Activated naive CD8-positive, alpha-beta T cell treated with anti-CD3 and anti-CD28 coated beads for 36 hours (primary cell): ENCODE measurements at regions not wholly inside any gene's neighbourhood (a gene's known extent, or its start where the extent isn't known, plus 50 kb on each side); places are given as distances from the start of the nearest gene placed in this dataset.

ENCODE experiments used
- DNase-seq: peaks from one replicate; pipeline ENCODE4 v3.0.0; 2021
- H3K27ac Mint-ChIP-seq: one replicate; pipeline ENCODE4 v1.8.0; 2022; ENCODE audit warnings: mild to moderate bottlenecking, moderate library complexity, mixed read lengths
- H3K27me3 Mint-ChIP-seq: one replicate; pipeline ENCODE4 v1.8.0; 2022; ENCODE audit warnings: mild to moderate bottlenecking, mixed read lengths
- H3K36me3 Mint-ChIP-seq: one replicate; pipeline ENCODE4 v1.8.0; 2021; ENCODE audit warnings: mild to moderate bottlenecking, mixed read lengths
- H3K4me1 Mint-ChIP-seq: one replicate; pipeline ENCODE4 v1.8.0; 2021; ENCODE audit warnings: mixed read lengths
- H3K4me3 Mint-ChIP-seq: one replicate; pipeline ENCODE4 v1.8.0; 2022; ENCODE audit warnings: mild to moderate bottlenecking, moderate library complexity, mixed read lengths
- H3K9me3 Mint-ChIP-seq: one replicate; pipeline ENCODE4 v1.8.0; 2022; ENCODE audit warnings: mixed read lengths

GRCh38 chr12:43029971-43030370 lies 440.4 kb upstream of the PRICKLE1 start:
- no peak for DNase-seq
- Mint-ChIP-seq H3K36me3 (no peaks in the 10 kb centered on the region), H3K27me3 (no peaks in the 10 kb centered on the region), H3K27ac (no peak overlapping the region), H3K9me3 (no peaks in the 10 kb centered on the region), H3K4me1 (no peaks in the 10 kb centered on the region), H3K4me3 (no peak overlapping the region)

DNA sequence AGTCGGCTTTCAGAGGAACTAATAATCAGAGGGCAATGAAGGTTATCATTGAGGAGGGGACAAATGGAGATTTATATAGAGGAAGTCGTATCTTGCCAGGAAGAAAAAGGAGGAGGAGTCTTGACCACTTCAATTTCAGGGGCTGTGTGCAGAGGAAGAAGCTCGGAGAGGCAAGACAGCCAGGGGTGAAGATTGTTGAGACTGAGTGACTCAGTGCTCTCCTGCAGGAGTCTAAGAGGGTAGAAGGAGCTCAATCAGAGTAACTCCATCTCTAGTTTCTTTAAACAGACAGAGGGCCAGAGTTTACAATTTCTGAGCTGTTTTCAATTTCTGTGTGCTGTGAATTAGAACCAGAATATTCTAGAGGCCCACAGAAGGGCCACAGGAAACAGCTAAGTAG lies 439.3 kb upstream of the PRICKLE1 start:
- Mint-ChIP-seq H3K4me3 (no peak overlapping the region), H3K27ac (no peak overlapping the region), H3K27me3 (no peaks in the 10 kb centered on the region), H3K4me1 (no peaks in the 10 kb centered on the region), H3K36me3 (no peaks in the 10 kb centered on the region), H3K9me3 (no peaks in the 10 kb centered on the region)
- DNase-seq, result no peak

GRCh38 chr12:43022838-43023237 lies 433.3 kb upstream of the PRICKLE1 start:
- Mint-ChIP-seq H3K4me3 (no peak overlapping the region), H3K27ac (no peak overlapping the region), H3K9me3 (no peaks in the 10 kb centered on the region), H3K36me3 (no peaks in the 10 kb centered on the region), H3K4me1 (no peaks in the 10 kb centered on the region), H3K27me3 (no peaks in the 10 kb centered on the region)
- no peak for DNase-seq

DNA sequence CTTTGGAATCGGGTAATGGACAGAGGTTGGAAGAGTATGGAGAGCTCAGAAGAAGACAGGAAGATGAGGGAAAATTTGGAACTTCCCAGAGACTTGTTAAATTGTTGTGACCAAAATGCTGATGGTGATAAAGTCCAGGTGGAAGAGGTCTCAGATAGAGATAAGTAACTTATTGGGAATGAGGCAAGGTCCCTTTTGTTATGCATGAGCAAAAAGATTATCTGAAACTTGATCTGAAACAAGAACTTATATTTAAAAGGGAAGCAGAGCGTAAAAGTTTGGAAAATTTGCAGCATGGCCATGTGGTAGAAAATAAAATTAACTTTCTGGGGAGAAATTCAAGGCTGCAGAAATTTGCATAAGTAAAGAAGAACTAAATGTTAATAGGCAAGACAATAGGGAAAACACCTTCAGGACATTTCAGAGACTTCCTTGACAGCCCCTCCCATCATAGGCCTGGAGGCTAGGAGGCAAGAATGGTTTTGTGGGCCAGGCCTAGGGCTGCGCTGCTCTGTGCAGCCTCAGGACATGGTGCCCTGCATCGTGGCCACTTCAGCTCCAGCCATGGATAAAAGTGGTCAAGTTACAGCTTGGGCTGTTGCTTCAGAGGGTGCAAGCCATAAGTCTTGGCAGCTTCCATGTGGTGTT lies 425.7 kb upstream of the PRICKLE1 start:
- Mint-ChIP-seq H3K27me3 (no peaks in the 10 kb centered on the region), H3K4me1 (no peaks in the 10 kb centered on the region), H3K27ac (no peak overlapping the region), H3K36me3 (no peaks in the 10 kb centered on the region), H3K4me3 (no peak overlapping the region), H3K9me3 (no peaks in the 10 kb centered on the region)
- no peak for DNase-seq

- no peak overlapping the region for H3K27ac Mint-ChIP-seq
- H3K4me3 Mint-ChIP-seq, result no peak overlapping the region
- no peak for DNase-seq
- H3K36me3 Mint-ChIP-seq, result no peaks in the 10 kb centered on the region
- no peaks in the 10 kb centered on the region for H3K27me3 Mint-ChIP-seq
- no peaks in the 10 kb centered on the region for H3K4me1 Mint-ChIP-seq
- H3K9me3 Mint-ChIP-seq, result no peaks in the 10 kb centered on the region
These were observed 421.9 kb upstream of the PRICKLE1 start for GRCh38 chr12:43011383-43011926.

- Mint-ChIP-seq H3K27ac (no peak overlapping the region), H3K27me3 (no peaks in the 10 kb centered on the region), H3K9me3 (no peaks in the 10 kb centered on the region), H3K4me1 (no peaks in the 10 kb centered on the region), H3K36me3 (no peaks in the 10 kb centered on the region), H3K4me3 (no peak overlapping the region)
- no peak for DNase-seq
These were observed 420.3 kb upstream of the PRICKLE1 start for GRCh38 chr12:43009846-43010240.

GRCh38 chr12:43008953-43009845 lies 419.7 kb upstream of the PRICKLE1 start:
- no peaks in the 10 kb centered on the region for H3K36me3 Mint-ChIP-seq
- H3K9me3 Mint-ChIP-seq, result no peaks in the 10 kb centered on the region
- H3K4me1 Mint-ChIP-seq, result no peaks in the 10 kb centered on the region
- no peak overlapping the region for H3K27ac Mint-ChIP-seq
- no peaks in the 10 kb centered on the region for H3K27me3 Mint-ChIP-seq
- H3K4me3 Mint-ChIP-seq, result no peak overlapping the region
- DNase-seq, result no peak

- no peak overlapping the region for H3K27ac Mint-ChIP-seq
- no peak overlapping the region for H3K4me3 Mint-ChIP-seq
- no peak for DNase-seq
- no peaks in the 10 kb centered on the region for H3K27me3 Mint-ChIP-seq
- no peaks in the 10 kb centered on the region for H3K4me1 Mint-ChIP-seq
- no peaks in the 10 kb centered on the region for H3K36me3 Mint-ChIP-seq
- no peaks in the 10 kb centered on the region for H3K9me3 Mint-ChIP-seq
These were observed 415.4 kb upstream of the PRICKLE1 start for GRCh38 chr12:43004908-43005307.

- Mint-ChIP-seq H3K27me3 (no peaks in the 10 kb centered on the region), H3K36me3 (no peaks in the 10 kb centered on the region), H3K4me3 (no peak overlapping the region), H3K4me1 (no peaks in the 10 kb centered on the region), H3K27ac (no peak overlapping the region), H3K9me3 (no peaks in the 10 kb centered on the region)
- no peak for DNase-seq
These were observed 414.6 kb upstream of the PRICKLE1 start for GRCh38 chr12:43004141-43004540.

DNA sequence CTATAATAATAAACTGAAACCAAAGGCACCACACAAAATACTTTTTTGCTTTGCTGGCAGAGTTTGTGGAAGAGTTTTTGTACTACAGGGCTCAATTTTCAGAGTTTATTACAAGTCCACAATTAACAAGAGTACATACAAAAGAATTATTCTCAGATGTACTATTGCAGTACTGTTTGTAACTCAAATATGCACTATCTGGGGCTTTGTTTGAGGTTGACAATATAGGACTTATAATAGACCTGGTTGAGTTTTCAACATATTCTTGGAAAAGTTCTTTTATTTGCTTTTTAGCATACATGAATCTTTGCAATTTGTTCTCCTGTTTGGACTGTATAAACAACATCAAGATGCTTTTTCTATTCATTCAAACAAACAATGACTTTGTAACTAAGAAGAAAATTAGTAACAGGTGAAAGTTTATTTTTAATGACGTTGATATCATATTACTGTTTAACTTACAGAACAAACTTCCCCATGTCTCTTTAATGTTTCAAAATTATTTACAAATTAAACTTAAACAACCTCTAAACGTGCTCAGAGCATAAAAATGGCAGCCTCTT lies 407.4 kb upstream of the PRICKLE1 start:
- no peaks in the 10 kb centered on the region for H3K4me1 Mint-ChIP-seq
- no peaks in the 10 kb centered on the region for H3K27me3 Mint-ChIP-seq
- H3K9me3 Mint-ChIP-seq, result peaks cover 5% of the 10 kb centered on the region

GRCh38 chr12:42992826-42993225 lies 403.3 kb upstream of the PRICKLE1 start:
- H3K4me1 Mint-ChIP-seq, result no peaks in the 10 kb centered on the region
- no peak for DNase-seq
- peaks cover 5% of the 10 kb centered on the region for H3K9me3 Mint-ChIP-seq
- H3K27ac Mint-ChIP-seq, result no peak overlapping the region
- H3K27me3 Mint-ChIP-seq, result no peaks in the 10 kb centered on the region
- no peak overlapping the region for H3K4me3 Mint-ChIP-seq
- no peaks in the 10 kb centered on the region for H3K36me3 Mint-ChIP-seq

More for the DNA sequence above, 407.4 kb upstream of the PRICKLE1 start:
- Mint-ChIP-seq H3K36me3 (no peaks in the 10 kb centered on the region), H3K4me3 (no peak overlapping the region), H3K27ac (no peak overlapping the region)
- no peak for DNase-seq

DNA sequence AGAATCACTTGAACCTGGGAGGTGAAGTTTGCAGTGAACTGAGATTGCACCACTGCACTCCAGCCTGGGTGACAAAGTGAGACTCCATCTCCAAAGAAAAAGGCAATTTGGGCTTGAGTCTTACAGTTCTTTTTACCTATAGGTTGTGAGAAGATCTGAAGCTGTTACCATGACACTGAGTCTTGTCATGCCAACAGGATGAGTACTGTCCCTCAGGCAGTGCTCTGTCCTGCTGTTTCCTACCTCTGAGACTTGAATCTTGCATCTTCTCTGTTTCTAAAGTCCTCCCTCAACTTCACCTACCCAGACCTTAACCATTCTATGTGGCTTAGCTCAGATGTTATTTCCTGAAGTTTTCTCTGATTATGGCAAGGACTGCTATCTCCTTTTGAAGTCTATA lies 400.8 kb upstream of the PRICKLE1 start:
- Mint-ChIP-seq H3K27me3 (no peaks in the 10 kb centered on the region), H3K4me3 (no peak overlapping the region), H3K36me3 (no peaks in the 10 kb centered on the region), H3K4me1 (no peaks in the 10 kb centered on the region), H3K9me3 (peaks cover 2% of the 10 kb centered on the region), H3K27ac (no peak overlapping the region)
- DNase-seq, result no peak

DNA sequence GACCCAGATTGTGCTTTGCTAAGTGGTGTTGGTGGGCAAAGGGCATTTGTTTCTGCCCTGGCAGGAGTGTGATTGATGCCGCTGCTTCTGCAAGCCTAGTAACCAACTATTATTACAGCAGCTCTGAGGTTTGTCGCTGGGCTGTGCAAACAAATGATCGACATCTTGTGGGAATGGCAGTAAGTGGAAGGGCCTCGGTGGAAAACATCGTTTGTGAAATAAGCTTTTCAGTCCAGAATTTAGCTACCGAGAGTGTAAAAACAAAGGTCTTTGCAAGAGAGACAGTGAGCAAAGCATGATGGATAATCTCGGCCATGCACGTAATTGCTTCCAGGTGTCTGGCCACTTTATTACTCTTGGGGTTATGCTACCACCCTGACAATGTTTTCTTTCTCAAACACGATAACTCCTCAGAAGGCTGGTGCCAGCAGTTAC lies 397.7 kb upstream of the PRICKLE1 start:
- Mint-ChIP-seq H3K9me3 (no peaks in the 10 kb centered on the region), H3K27me3 (no peaks in the 10 kb centered on the region), H3K27ac (no peak overlapping the region), H3K4me3 (no peak overlapping the region), H3K36me3 (no peaks in the 10 kb centered on the region), H3K4me1 (no peaks in the 10 kb centered on the region)
- no peak for DNase-seq

GRCh38 chr12:42985506-42985905 lies 396.0 kb upstream of the PRICKLE1 start:
- Mint-ChIP-seq H3K9me3 (no peaks in the 10 kb centered on the region), H3K4me3 (no peak overlapping the region), H3K27ac (no peak overlapping the region), H3K36me3 (no peaks in the 10 kb centered on the region), H3K4me1 (no peaks in the 10 kb centered on the region), H3K27me3 (no peaks in the 10 kb centered on the region)
- DNase-seq, result no peak

GRCh38 chr12:42982828-42983227 lies 393.3 kb upstream of the PRICKLE1 start:
- H3K4me1 Mint-ChIP-seq, result no peaks in the 10 kb centered on the region
- no peaks in the 10 kb centered on the region for H3K36me3 Mint-ChIP-seq
- H3K4me3 Mint-ChIP-seq, result no peak overlapping the region
- DNase-seq, result no peak
- H3K27me3 Mint-ChIP-seq, result no peaks in the 10 kb centered on the region
- H3K9me3 Mint-ChIP-seq, result no peaks in the 10 kb centered on the region
- no peak overlapping the region for H3K27ac Mint-ChIP-seq
